ENCODE measurements at regions not wholly inside any gene's neighbourhood (a gene's known extent, or its start where the extent isn't known, plus 50 kb on each side); places are given as distances from the start of the nearest gene placed in this dataset.

GRCh38 chr11:15300341-15300740 is 185.6 kb downstream of the INSC start:
- TF ChIP-seq CTCF (IDR thresholded peaks at IDR 0.05) = no peak
- no peak for TF ChIP-seq POLR2A (IDR thresholded peaks at IDR 0.05)
- no peak for TF ChIP-seq EP300 (IDR thresholded peaks at IDR 0.05)
